HepG2 (cell line): ENCODE measurements at regions not wholly inside any gene's neighbourhood (a gene's known extent, or its start where the extent isn't known, plus 50 kb on each side); places are given as distances from the start of the nearest gene placed in this dataset.

Experiments used
- ISX ChIP-seq: sonication (generic); formaldehyde crosslinking; conservative IDR thresholded peaks from 2 replicates; pipeline ENCODE4 v1.5.0; 2020; ENCODE audit warnings: missing genetic modification reagents
- MTA1 ChIP-seq: sonication (generic); formaldehyde crosslinking; IDR thresholded peaks from 2 replicates; pipeline ENCODE4 v1.4.0; 2020; ENCODE audit warnings: missing genetic modification reagents, mild to moderate bottlenecking, borderline replicate concordance
- PAXIP1 ChIP-seq: sonication (generic); formaldehyde crosslinking; conservative IDR thresholded peaks from 2 replicates; pipeline ENCODE4 v1.4.0; 2020; ENCODE audit warnings: mild to moderate bottlenecking, missing genetic modification reagents, moderate library complexity
- STAT6 ChIP-seq: sonication (generic); formaldehyde crosslinking; IDR thresholded peaks from 2 replicates; pipeline ENCODE4 v1.4.0; 2020; ENCODE audit warnings: missing genetic modification reagents, mild to moderate bottlenecking, borderline replicate concordance
- TOPORS ChIP-seq: sonication (generic); formaldehyde crosslinking; IDR thresholded peaks from 2 replicates; pipeline ENCODE4 v1.8.0; 2023; ENCODE audit warnings: mild to moderate bottlenecking, missing genetic modification reagents
- ZBTB43 ChIP-seq: sonication (generic); formaldehyde crosslinking; conservative IDR thresholded peaks from 2 replicates; pipeline ENCODE4 v1.4.0; 2020; ENCODE audit warnings: missing genetic modification reagents
- ZNF260 ChIP-seq: sonication (generic); formaldehyde crosslinking; IDR thresholded peaks from 2 replicates; pipeline ENCODE4 v1.4.0; 2020; ENCODE audit warnings: missing genetic modification reagents, low read depth, mild to moderate bottlenecking, borderline replicate concordance
- ZNF639 ChIP-seq: conservative IDR thresholded peaks from 2 replicates; pipeline ENCODE4 v1.6.1; 2018; ENCODE audit warnings: missing genetic modification reagents
- ZNF670 ChIP-seq: sonication (generic); formaldehyde crosslinking; IDR thresholded peaks from 2 replicates; pipeline ENCODE4 v1.8.0; 2022; ENCODE audit warnings: mild to moderate bottlenecking, missing genetic modification reagents, borderline replicate concordance
- ZNF839 ChIP-seq: sonication (generic); formaldehyde crosslinking; IDR thresholded peaks from 2 replicates; pipeline ENCODE4 v1.4.0; 2020; ENCODE audit warnings: missing genetic modification reagents, mild to moderate bottlenecking, borderline replicate concordance

- TF ChIP-seq ZNF639 (CRISPR knock-in tag): no peak
- TF ChIP-seq PAXIP1 (CRISPR knock-in tag): no peak
- TF ChIP-seq ZNF260 (CRISPR knock-in tag): no peak
- no peak for TF ChIP-seq ZNF670
- TF ChIP-seq ISX (CRISPR knock-in tag): no peak
- TF ChIP-seq STAT6 (CRISPR knock-in tag): no peak
- TF ChIP-seq TOPORS (CRISPR knock-in tag): no peak
- no peak for TF ChIP-seq ZNF839 (CRISPR knock-in tag)
- TF ChIP-seq ZBTB43 (CRISPR knock-in tag): no peak
- no peak for TF ChIP-seq MTA1 (CRISPR knock-in tag)
Observed at GRCh38 chr7:51973939-51974338, 657.3 kb upstream of the COBL start (continued).
